Glomerular visceral epithelial cell (primary cell): ENCODE measurements at regions not wholly inside any gene's neighbourhood (a gene's known extent, or its start where the extent isn't known, plus 50 kb on each side); places are given as distances from the start of the nearest gene placed in this dataset.

Experiments used
- DNase-seq: peaks from one replicate; pipeline ENCODE4 v3.0.0-alpha.2; 2016; ENCODE audit errors: extremely low spot score

DNA sequence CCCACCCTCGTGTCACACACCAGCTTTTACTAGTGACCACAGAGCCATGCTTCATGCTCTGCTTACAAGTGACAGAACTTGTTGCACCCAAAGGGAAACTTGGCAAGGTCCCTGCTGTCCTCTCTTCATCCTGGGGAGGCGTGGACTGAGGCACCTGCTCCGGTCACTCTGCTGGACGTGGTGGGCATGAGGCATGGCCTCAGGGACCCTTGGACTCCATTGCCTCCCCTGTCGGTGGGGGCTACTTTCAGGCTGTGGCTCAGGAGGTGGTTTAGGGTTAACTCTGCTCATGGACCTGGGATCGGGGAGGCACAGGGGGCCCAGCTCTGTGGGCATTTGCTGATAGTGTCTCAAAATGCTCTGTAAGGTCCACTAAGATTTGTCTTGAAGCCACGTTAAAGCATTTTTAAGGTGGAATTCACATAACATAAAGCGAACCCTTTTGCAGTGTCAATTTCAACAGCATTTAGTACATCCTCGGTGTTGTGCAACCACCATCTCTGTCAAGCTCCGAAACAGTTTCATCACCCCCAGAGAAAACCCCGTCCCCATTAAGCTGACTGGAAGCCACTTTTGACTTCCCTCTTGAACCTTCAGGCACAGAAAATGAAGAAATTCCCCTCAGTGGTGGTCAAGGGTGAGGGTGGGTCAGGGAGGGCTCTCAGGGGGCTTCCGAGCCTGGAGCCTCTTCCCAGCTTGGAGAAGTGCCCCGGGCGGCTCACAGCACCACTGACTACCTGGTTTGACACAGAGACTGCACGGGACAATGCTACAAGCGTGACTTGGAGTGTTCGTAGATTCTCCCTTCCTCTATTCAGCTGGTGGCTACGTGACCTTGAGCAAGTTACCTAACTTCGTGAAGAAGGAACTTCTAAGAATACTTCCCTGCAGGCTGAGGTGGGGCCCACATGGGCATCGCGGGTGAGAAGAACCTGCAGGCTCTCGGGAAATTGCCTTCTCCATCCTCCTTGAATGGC lies 100.0 kb upstream of the HDAC4 start:
- DNase-seq, result no peak

- DNase-seq, result no peak
Observed at GRCh38 chr2:239499726-239500573, 99.1 kb upstream of the HDAC4 start.

DNA sequence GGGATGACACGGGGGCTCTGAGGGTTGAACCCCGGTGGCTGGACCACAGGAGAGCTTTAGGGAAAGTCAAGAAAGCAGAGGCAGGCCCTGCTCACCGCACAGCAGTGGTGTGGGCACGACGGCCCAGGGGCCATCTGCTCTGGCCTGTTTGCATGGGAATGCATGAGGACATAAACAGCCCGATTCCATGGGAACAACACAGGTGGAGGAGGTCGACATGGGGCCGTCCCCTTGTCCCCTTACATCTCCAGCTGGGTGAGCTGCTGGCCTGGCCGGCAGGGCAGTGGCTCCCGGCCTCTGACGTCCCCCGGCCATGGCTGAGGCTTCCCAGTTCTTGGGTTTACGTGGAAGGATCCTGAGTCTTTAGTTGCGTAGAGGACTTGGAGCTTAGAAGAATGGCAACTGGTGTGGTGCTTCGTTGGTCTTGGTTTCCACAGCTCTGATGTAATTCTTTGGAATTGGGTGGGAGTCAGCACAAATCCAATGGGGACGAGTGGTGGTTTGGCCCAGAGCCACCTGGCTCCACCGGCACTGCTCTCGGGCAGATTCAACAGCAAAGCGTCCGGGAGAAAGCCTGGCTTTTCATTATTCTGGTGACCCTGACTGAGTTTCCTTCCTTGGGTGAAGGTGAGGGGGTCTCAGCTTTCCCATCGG lies 98.3 kb upstream of the HDAC4 start:
- no peak for DNase-seq

GRCh38 chr2:239498576-239498975 lies 97.8 kb upstream of the HDAC4 start:
- no peak for DNase-seq

DNA sequence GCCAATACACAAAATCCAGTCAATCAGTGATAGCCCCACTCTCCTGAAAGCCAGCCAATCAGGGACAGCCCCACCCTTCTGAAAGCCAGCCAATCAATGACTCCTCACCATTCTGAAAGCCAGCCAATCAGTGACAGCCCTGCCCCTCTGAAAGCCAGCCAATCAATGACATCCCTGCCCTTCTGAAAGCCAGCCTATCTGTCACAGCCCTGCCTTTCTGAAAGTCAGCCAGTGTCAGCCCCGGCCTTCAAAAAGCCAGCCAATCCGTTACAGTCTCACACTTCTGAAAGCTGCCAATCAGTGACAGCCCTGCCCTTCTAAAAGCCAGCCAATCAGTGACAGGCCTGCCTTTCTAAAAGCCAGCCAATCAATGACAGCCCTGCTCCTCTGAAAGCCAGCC lies 95.9 kb upstream of the HDAC4 start:
- no peak for DNase-seq

GRCh38 chr2:239495791-239496233 lies 95.0 kb upstream of the HDAC4 start:
- DNase-seq, result no peak

GRCh38 chr2:239495175-239495574 lies 94.4 kb upstream of the HDAC4 start:
- DNase-seq, result no peak

DNA sequence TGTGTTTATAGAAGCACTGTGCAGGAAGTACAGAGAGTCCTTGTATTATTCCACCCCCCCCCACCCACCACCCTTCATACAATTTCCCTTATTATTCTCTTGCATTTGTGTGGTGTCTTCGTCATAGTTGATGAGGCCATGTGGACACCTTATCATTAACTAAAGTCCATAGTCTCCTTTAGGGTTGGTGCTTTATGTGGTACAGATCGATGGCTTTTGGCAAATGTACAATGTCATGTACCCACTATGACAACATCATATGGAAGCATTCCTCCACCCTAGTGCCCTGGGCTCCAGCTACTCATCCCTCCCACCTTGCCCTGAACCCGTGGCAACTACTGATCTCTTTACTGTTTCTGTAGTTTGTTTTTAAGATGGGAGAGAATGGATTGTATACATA lies 93.8 kb upstream of the HDAC4 start:
- DNase-seq, result no peak

DNA sequence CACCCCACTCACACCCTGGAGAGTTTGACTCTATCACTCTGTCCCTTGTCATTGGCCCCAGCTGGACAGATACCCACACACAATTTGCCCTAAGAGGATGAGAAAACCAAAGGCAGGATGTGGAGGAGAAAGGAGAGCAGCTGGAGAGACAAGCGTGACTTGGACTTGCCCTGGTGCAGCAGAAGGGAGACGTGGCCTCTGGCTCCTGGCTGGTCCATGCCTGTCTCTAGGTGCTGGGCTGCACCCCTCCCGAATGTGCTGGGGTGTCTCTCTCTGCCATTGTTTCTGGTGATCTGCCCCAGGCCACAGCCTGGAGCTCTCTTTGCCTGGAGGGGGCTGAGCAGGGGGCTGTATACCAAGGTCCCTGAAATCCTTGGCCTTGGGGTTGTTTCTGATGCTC lies 88.7 kb upstream of the HDAC4 start:
- no peak for DNase-seq

DNA sequence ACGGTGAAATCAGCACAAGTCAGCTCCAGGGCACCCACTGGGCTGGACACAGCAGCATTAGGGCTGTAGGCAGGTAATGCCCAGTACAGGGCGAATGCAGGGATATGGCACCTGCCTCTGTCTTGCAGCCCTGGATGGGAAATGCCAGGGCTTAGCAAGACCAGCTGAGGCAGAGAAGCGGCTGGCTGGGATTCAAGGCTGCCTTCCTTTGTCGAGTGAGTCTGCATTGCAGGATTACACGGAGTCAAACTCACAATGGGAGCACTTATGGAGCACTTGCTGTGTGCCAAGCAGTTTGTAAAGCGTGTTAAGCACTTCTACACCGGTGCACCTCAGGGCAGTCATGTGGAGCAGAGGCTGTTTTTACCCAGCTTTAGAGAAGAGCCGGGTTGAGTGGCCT lies 87.3 kb upstream of the HDAC4 start:
- no peak for DNase-seq

- DNase-seq, result no peak
Observed at GRCh38 chr2:239487272-239487671, 86.5 kb upstream of the HDAC4 start.

DNA sequence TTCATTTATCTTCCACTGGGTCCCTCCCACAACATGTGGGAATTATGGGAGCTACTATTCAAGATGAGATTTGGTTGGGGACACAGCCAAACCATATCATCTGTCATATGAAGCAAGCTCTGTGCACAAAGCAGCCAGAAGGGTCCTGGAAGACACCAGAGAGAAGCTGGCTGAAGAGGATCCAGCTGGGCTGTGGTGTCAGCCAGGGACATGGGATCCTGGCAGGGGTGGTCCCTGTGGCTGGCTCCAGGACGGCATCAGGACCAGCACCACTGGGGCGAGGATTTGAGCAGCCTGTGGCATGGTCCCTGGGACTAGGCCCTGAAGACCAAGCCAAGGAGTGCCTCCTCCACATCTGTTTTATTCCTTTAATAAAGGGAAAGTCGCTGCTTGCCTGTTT lies 84.8 kb upstream of the HDAC4 start:
- no peak for DNase-seq

DNA sequence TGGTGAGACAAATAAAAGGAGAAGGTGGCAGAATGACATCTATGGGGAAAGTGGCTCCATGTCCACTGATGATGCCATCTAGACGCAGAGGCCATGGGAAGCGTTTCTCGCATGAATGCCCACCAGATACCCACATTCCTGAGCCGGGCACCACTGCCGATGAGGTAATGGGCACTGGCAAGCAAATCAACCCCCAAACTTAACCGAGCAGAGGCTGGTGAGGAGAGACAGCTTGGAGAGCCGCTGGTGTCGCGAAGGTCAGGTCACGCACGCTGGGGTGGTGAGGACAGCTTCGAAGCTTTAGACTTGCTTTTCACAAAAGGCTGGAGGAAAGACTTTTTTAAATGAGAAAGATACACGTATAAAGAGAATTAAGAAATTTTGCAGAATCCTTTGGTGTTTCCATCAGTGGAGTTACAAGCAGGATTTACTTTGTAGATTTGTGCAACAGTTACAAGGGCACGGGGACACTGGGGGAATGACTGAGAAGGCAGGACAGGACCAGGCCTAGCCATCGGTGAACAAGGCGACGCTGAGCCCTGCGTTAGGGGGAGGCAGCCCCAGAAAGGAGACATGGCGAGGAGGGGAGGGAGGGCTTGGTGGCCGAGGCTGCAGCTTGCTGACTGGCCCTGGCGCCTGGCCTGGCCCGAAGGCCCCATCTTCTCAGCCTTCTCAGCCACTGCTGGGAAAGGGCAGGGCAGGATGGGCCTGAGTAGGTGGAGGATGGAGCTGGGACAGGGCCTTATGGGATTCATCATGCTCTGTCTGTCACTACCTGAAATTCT lies 83.9 kb upstream of the HDAC4 start:
- no peak for DNase-seq

- DNase-seq, result no peak
Observed at GRCh38 chr2:239482778-239483712, 82.2 kb upstream of the HDAC4 start.

DNA sequence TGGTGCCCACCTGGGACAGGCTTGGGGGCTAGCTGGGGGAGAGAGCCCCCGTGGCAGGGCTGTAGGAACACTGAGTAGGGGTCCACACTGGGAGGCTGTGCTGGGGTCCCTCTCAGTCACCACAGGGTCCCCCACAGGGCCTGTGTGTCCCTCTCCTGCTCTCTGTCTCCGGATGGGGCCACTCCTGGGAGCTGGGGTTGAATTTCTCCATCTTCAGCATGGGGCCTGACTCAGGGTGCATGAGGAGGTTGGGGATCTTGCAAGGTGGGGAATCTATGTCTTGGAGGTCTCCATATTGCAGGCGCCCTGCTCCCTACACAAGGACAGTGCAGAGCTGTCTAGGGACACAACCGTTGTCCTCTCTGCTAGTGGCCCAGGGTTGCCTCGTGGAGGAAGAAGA lies 78.7 kb upstream of the HDAC4 start:
- DNase-seq, result no peak

DNA sequence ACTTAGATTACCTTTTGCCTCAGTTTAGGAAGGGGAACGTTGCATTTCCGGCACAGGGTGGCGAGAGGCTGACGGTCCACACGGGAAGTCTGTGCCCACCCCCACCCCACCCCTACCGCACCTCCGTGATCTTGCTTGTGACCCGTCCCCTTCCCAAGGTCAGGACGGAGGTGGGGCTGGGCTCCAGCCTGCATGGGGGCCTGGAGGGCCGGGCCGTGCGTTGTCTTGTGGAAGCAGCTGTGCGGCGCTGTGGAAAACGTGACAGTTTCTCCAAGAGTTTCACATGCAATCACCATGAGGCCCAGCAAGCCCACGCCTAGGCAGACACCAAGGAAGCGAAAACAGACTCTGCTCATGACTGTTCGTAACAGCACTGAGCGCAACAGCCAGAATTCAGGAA lies 76.8 kb upstream of the HDAC4 start:
- DNase-seq, result no peak

DNA sequence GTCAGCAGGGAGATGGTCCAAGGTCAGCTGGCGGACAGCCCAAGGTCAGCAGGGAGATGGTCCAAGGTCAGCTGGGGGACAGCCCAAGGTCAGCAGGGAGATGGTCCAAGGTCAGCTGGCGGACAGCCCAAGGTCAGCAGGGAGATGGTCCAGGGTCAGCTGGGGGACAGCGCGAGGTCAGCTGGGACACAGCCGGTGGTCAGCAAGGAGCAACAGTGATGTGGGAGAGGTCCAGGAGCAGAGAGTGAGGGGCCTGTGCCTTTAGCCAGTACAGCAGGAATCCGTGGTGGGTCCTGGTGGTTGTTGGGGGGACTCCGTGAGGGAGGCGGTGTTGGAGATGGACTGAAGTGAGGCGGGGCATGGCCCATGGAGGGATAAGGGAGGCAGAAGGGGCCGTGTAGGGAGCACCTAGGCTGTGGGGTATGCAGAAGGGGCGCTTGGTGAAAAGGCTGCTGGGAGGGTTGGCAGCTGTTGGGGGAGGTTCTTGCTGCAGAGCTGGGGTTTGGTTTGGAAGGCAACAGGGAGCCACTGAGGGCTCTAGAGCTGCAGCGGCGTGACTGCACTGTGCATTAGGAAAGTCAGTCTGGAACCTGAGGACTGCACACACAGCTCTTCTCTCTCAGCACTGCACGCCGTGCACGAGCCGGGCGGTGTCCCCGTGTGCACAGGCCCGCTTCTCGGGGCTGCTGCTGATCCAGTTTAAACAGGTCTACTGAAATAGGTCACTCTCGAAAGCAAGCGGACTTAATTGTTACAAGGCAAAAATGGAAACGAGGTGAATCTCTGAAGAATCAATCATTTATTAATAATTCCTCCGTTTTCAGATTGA lies 76.2 kb upstream of the HDAC4 start:
- no peak for DNase-seq

DNA sequence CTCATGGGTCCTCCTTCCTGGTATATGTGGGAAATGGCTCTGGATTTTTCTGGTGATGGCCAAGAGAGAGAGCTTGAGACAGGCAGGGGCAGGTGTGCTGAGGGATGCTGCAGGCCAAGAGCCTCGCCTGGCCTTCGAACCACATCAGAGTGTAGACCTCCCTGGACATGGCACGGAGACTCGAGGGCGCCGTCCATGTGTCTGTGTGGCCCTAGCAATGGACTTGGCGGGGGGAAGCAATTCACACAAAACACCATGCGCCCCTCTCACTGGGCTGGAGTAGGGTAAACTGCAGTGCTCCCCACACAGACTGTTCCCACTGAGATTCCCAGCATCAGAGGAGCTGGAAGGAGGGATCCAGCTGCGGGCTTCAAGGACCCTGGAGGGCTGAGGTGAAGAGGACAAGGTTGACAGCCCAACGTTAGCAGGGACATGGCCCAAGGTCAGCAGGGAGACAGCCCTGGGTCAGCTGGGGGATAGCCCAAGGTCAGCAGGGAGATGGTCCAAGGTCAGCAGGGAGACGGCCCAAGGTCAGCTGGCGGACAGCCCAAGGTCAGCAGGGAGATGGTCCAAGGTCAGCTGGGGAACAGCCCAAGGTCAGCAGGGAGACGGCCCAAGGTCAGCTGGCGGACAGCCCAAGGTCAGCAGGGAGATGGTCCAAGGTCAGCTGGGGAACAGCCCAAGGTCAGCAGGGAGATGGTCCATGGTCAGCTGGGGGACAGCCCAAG lies 75.4 kb upstream of the HDAC4 start:
- DNase-seq, result no peak
